ENCODE measurements at regions not wholly inside any gene's neighbourhood (a gene's known extent, or its start where the extent isn't known, plus 50 kb on each side); places are given as distances from the start of the nearest gene placed in this dataset.
"Not testable (repeated sequence)": the region's sequence is repeated elsewhere in the genome, so short reads cannot be mapped to it uniquely, and the experiment has no call there.

DNA sequence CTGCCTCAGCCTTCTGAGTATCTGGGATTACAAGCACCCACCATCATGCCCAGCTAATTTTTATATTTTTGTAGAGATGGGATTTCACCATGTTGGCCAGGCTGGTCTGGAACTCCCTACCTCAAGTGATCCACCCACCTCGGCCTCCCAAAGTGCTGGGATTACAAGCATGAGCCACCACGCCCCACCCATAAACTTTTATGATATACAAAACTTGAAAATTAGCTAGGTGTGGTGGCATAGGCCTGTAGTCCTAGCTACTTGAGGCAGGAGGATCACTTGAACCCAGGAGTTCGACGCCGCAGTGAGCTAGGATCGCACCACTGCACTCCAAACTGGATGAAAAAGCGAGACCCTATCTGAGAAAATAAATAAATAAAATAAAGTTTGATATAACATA, 149.5 kb upstream of the ATF7IP start:
- not testable (repeated sequence) for DNase-seq

DNA sequence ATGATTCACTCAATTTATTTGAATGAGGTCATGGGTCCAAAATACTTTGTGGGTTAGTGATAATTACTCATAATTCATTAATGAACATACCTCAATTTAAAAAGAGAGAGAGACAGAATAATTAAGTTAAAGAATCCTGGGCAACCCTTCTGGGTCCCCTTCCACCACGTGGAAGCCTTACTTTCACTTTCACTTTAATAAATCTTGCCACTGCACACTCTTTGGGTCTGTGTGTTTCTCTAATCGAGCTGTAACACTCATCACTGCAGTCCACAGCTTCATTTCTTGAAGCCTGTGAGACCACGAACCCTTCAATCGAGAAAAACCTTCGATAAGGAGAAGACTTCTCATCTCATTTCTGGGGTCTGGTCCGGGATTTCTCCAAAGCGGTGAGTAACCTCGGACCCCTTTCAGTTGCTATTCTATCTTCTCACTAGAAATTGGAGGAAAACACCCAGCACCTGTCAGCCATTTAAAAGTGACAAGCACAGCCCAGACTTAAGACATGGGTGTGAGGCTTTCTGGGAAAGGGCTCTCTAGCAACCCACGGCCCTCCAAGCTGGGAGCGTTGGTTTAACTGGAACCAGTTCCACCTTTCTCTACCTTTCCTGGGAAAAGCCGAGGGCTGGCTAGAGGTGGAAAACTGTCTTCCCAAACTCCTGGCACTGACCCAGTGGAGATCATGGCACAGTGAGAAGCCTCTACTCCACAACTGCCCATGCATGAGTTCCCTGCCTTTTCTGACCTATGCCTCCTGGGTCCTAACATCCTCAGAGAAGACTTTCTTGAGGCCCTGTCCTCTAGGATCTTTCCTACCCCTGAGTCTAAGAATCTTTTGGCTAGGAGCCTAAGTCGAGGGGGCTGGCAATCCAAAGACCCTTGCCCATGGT, 148.8 kb upstream of the ATF7IP start:
- DNase-seq, result no peak

DNA sequence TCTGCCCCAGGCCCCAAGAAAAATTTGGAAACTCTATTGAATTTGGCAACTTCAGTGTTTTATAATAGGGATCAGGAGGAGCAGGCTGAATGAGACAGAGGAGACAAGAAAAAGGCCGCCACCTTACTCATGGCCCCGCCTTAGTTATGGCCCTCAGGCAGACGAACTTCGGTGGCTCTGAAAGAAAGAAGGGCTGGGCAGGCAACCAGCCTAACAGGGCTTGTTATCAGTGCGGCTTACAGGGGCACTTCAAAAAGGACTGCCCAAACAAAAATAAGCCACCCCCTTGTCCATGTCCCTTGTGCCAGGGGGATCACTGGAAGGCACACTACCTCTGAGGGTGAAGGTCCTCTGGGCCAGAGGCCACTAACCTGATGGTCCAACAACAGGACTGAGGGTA, 146.3 kb upstream of the ATF7IP start:
- DNase-seq, result no peak

DNA sequence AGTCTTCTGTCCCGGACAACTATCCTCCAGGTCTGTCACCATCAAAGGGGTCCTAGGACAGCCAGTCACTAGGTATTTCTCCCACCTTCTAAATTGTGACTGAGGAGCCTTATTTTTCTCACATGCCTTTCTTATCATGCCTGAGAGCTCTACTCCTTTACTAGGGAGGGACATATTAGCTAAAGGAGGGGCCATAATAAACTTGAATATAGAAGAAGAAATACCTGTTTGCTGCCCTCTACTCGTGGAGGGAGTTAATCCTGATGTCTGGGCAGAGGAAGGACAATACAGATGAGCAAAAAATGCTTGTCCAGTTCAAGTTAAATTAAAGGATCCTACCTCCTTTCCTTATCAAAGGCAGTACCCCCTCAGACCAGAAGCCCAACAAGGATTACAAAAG, 145.8 kb upstream of the ATF7IP start:
- DNase-seq, result not testable (repeated sequence)

DNA sequence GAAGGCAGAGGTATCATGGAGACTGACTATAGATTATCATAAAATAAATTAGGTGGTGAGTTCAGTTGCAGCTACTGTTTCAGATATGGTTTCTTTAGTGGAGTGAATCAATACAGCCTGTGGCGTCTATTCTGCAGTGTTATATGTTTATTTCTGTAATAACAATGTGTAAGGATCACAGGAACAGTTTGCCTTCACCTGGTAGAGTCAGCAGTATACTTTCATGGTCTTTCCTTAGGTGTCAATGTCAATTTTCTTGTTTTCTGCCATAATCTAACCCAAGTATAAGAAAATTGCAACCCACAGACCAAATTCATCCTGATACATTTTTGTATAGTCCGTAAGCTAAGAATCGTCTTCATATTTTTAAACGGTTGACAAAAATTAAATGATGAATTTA, 140.4 kb upstream of the ATF7IP start:
- DNase-seq, result no peak

DNA sequence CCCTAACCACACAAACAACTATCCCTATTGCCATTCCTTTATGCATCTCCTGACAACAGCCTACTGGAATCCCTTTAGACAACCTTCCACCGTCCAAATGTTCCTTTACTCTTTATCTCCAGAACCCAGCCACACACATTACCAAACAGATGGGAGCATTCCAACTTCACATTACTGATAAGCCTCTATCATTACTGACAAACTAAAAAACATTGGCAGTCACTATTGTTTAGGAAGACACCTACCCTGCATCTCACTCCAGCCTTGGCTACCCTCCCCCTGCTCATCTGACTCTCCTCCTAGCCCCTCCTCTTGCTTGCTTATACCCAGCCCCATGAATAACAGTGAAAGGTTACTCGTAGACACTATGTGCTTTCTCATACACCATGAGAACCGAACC, 130.3 kb upstream of the ATF7IP start:
- not testable (repeated sequence) for DNase-seq

DNA sequence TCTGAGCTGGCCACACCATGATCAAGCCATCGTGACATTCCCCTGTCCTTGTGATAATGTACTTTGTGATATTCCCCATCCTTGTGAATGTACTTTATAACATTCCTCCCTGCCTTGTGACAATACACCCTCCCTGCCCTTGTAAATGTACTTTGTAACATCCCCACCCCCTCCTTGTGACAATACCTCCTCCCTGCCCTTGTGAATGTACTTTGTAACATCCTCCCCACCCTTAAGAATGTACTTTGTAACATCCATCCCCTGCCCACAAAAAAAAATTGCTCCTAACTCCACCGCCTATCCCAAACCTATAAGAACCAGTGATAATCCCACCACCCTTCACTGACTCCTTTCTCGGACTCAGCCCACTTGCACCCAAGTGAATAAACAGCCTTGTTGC, 128.8 kb upstream of the ATF7IP start:
- DNase-seq, result not testable (repeated sequence)

DNA sequence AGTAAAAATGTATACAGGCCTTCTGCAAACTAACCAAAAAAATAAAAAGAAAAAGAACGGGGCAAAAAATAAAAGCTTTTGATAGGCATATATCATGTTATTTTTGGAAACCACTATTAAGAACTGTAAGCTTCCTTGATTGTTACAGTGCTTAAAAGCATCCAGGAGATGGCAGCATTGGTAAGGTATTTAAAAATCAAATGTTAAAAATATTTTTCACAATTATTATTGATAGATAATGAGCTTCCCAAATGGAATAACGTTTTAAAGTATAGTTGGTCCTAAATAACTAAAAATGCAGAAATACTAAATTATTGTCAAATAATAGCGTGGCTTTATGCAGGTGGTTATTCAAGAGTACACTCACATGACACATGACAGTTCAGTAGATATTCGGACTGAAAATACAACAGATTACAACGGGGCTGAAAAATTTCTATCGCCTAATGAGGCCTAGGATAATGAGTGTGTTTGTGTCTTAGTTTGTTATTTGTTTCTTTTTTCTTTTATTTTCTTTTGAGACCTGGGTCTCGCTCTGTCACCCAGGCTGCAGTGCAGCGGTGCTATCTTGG, 127.2 kb upstream of the ATF7IP start:
- peak in 1 of 2 donors; percentile 12 for DNase-seq

DNA sequence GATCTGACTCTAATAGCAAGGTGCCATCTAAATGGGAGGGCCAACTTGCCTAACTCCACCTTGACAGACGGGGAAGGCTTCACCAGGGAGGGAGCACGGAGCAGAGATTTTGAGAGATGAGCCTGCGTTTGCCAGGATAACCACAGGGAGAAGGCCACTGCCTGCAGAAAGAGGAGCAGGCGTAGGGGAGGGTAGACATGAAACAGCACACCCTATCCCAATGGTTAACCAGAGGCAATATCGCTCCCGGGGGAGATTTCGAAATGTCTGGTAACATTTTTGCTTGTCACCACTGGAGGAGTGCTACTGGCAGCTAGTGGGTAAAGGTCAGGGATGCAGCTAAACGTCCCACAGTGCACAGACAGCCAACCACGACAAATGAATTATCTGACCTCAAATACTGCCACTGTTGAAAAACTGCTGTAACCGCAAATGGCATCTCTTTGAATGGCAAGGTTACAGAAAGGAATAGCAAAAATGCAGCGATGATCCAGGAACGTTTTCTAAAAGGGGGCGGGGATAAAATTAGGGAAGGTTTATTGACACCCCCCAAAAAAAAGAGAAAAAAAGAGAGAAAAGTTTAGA, 126.0 kb upstream of the ATF7IP start:
- DNase-seq, result peak; percentile 10 to 26

DNA sequence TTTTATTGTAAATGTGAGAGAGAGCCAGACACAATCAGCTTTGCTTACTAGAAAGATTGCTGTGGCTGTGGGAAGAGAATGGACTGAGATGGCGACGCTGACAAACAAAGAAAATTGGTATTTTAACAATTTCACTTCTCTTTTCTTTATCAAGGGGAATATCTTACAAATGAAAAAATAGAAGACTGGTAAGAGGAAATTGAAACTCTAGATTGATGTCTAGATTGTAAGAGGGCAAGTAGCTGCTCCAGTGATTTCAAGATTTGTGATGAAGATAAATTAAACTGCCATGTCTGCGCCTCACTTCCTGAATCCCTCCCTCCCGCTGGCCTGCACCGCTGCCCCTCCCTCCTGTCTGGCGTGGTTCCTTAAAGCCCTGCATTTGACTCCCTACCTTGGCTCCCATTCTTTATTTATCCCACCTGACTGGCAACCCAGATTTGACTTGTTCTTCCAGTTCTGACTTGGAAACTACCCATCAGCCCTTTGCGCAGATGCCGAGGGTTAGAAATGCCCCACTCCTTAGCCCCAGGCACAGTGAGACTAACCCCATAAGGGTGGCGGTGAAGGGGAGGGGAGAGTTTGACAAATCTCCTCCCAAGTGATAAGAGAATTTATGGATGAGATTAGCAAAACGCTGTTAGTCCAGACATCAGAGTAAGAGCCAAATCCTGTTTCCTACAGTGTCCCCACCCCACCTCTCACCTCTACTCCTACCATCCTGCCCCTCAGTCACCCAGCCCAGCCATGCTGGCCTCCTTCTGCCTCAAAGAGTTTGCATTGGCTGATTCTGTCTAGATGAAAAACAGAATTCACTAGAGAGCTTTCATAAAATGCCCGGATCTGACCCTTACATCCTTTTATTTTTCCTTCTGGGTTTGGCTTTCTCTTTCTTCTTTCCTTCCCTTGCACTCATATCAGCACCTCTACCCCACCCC, 125.3 kb upstream of the ATF7IP start:
- peak in 1 of 2 donors; percentile 59 for DNase-seq

DNA sequence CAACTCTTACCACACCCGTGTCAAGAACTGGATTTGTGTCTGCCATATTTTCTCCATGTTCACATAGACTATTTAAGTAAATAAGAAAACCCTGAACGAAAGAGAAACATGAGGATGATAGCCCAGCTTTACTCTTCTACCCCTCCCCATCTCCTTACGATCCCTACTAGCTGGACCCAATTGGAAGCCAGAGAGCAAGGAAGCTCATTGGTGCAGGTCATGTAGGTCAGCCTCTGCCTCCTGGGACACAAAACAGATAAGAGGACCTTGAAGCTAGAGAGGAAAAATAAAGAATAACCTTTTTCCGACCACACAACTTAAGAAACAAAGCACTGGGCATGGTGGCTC, 124.6 kb upstream of the ATF7IP start:
- DNase-seq, result no peak

DNA sequence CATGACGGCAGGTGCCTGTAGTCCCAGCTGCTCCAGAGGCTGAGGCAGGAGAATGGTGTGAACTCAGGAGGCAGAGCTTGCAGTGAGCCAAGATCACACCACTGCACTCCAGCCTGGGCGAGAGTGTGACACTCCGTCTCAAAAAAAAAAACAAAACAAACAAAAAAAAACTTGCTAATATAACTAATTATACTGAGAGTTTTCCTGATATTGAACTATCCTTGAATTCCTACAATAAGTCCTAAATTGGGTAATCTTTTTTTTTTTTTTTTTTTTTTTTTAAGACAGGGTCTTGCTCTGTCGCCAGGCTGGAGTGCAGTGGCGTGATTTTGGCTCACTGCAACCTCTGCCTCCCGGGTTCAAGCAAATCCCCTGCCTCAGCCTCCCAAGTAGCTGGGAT, 122.7 kb upstream of the ATF7IP start:
- DNase-seq, result not testable (repeated sequence)

DNA sequence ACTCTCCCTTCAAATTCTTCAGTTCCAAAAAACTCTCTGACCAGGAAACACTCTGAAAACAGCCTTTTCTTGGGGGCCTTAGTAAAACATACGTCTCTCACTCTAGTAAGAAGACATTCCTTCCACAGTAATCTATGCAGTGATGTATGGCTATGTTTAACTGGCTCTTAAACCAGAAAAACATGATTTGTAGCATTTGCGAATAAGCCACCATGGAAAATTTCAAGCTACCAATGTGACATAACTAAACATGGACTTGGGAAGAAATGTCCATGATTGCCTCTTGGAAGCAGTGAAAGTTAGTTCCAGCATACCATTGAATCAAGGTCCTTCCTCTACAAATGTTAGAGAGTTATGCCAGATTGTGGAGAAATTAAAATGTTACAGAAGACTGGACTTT, 121.5 kb upstream of the ATF7IP start:
- DNase-seq, result no peak

DNA sequence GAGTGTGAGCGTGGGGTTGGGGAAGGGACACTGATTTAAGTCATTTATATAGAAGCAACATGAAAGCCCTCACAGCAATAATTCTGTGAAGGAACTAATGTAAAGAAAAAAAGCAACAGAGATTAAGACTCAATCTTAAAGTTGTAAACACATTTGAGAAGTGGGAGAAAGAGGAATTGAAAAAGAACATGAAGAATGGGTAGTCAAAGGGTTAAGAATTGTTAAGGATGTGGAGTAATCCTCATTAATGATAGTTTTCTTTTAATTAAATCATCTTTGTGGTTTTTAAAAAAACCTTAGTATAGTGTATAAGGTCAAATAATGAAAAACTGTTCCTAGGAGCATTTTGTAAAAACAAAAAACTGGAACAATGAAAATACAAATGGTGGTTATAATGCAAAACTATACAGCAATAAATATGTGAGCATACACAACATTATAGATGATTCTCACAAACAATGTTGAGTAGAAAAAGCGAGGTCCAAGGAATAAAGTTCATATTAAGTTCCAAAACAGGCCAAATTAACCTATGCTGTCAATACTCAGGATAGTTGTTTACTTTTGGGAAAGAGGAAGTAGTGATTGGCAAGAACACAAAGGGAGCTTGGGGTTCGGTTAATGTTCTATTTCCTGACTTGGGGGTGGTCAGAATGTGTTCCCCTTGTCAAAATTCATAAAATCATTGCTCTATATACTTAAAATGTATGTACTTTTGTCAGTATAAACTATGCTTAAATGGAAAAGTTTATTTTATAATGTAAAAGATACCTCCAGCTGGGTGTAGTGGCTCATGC, 120.4 kb upstream of the ATF7IP start:
- DNase-seq, result peak in 1 of 2 donors; percentile 24

DNA sequence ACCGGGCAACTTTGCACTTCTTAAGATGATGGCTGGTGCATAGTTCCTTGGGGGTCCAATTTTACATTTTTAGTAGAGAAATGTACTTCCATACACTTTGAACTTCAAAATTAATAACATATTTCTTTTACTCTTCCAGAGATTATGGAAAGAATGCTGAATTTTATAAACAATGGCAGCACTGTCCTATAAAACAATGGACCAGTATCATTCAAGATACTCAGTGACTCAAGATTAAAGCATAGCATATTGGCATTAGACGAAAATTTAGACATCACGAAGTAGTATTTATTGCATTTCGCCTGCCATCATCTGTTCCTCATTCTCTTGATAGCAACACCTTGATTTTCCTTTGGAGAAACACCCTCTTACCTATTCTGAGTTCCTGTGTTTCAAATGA, 118.3 kb upstream of the ATF7IP start:
- DNase-seq, result no peak

DNA sequence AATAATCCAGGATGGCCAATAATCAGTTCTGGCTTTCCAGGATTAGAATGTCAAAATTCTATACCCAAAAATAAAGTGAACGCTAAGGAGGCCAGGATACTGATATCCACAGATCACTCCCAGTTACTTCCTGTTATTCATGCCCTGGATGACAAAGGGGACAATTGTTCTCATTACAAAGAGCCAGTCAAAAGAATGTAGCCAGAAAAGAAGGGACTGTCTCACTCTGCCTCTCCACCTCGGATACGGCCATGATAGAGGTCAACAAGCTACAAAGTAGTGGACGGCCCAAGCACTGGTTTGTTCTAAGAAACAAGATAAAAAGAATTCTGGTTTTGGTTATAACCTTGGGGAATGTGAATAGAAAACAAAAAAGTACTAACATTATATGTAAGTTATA, 116.1 kb upstream of the ATF7IP start:
- DNase-seq, result no peak

DNA sequence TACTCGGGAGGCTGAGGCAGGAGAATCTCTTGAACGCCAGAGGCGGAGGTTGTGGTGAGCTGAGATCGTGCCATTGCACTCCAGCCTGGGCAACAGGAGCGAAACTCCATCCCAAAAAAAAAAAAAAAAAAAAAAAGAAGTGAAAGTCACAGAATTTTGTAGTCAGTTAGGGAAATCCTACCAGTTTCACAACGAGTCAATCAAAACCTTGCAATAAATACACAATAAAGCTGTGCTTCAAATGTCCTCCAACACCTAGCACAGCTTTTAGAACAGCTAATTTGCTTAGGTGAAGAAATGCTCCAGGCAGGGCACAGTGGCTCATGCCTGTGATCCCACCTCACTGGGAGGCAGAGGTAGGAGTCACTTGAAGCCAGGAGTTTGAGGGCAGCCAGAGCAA, 112.8 kb upstream of the ATF7IP start:
- DNase-seq, result no peak

DNA sequence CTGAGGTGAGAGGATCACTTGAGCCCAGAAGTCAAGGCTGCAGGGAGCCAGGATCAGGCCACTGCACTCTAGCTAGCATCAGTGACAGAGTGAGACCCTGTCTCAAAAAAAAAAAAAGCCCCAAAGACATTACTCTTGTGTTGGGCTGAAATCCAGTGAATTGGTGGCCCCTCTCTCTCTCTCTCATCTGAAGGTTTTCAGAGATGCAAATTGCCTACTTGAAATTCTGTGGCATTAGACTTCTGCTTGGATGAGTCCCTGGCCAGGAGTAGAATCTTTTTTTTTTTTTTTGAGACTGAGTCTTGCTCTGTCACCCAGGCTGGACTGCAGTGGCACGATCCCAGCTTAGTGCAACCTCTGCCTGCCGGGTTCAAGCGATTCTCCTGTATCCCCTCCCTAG, 112.0 kb upstream of the ATF7IP start:
- DNase-seq, result no peak

DNA sequence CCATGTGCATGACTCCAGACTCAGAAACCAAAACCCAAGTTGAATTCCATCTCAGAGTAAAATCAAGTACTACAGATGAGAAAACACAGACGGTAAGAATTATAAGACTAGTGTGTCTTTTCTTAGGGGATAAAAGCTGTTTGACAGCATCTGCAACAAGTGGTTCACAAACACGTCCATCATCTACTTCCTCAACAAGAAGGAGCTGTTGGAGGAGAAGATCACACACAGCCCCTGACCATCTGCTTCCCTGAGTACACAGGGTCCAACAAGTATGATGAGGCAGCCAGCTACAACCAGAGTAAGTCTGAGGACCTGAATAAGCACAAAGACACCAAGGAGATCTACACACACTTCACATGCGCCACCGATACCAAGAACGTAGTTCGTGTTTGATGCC, 110.7 kb upstream of the ATF7IP start:
- no peak for DNase-seq

DNA sequence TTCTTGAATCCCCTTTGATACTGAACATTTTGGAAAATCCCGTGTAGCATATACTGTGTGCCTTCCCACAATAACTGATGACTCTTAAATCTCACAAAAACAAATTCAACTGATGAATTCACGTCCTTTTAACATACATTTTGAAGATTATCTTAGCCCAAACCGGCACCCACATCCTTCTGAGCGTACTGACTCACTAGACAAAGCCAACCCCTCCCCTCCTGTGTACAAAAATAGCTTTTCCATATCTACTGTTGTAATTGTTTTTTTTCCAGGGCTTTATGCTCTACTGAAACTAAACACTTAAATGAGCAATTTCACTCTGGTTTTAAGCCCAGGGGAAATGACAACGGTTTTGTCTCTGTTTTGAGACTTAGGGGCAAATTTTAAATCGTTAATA, 109.4 kb upstream of the ATF7IP start:
- DNase-seq, result peak in 1 of 2 donors; percentile 71

DNA sequence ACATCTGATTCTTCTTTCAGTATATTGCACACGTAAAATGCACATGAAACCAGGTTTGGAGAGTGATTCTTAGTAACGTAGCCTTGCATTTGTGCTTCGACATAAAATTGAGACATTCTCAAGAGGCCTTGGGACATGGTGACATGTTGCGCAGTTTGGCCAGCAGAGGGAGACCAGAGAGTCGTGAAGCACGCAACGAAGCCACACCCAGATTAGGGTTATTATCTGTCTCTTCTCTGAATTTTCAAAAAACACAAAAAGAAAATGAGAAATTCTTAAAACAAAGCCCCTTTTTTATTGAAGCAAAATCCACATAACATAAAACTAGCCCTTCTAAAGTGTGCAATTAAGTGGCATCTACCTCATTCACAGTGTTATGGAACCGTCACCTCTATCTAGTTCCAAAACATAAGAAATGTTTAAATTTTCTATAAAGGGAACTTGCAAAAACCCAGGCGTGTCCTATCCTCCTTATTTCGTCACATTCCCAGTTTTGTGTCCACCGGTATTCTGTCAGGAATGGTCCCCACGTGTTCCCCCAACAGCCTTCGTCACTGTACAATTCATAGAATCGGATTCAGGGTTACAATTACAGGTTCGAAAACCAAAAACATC, 108.8 kb upstream of the ATF7IP start:
- peak in 1 of 2 donors; percentile 63 for DNase-seq

DNA sequence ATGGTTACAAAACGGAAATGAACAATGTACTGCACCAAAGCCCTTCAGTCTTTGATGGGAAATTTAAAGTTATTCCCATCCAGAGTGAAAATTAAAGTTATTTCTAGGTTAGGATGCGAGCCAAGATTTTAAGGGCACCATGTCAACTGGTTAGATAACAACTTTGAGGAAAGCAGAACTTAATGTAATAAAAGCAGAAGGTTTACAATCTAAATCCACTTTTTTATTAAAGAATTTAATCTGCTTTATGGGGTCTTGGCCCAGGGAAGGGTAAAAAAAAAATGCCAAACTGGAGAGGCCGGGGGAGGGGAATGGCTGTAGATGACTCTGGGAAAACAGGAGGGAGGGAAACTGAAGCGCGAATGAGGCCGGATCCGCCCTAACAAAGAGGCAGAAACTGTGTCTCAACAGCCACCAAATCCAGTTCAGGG, 108.2 kb upstream of the ATF7IP start:
- no peak for DNase-seq

Measured in bone marrow (tissue), 2 donors.